Ascending aorta (tissue), 2 donors: ENCODE measurements at regions not wholly inside any gene's neighbourhood (a gene's known extent, or its start where the extent isn't known, plus 50 kb on each side); places are given as distances from the start of the nearest gene placed in this dataset.

Experiments
- DNase-seq, 2 donors: peaks; one replicate each; pipeline ENCODE4 v3.0.0-alpha.2; 2019; ENCODE audit warnings: low spot score in 2 of 2
- H3K27ac ChIP-seq, 2 donors: fragments of 200-600 bp; sonication (generic); one replicate each; pipeline ENCODE4 v1.5.1; 2016 to 2017; ENCODE audit warnings: mild to moderate bottlenecking in 1 of 2
- H3K27me3 ChIP-seq: fragments of 200-600 bp; sonication (generic); one replicate; pipeline ENCODE4 v1.5.1; 2017
- H3K36me3 ChIP-seq, 2 donors: fragments of 200-600 bp; sonication (generic); one replicate each; pipeline ENCODE4 v1.5.1; 2016
- H3K4me1 ChIP-seq, 2 donors: fragments of 200-600 bp; sonication (generic); one replicate each; pipeline ENCODE4 v1.5.1; 2016 to 2017; ENCODE audit warnings: mild to moderate bottlenecking in 1 of 2
- H3K4me3 ChIP-seq, 2 donors: fragments of 200-600 bp; sonication (generic); one replicate each; pipeline ENCODE4 v1.5.1; 2016 to 2017; ENCODE audit warnings: mild to moderate bottlenecking in 1 of 2
- H3K9me3 ChIP-seq, 2 donors: fragments of 200-600 bp; sonication (generic); one replicate each; pipeline ENCODE4 v1.5.1; 2016
- intact Hi-C: fragments of 100-400 bp; cut with DNase I; formaldehyde crosslinking; loops from one replicate; pipeline ENCODE4 v1.15.1; 2023
- TF ChIP-seq, protein P1 (sequence below), 3 experiments: fragments of 200-600 bp in 2 of 3; fragments of 450-650 bp in 1 of 3; sonication (generic) in 2 of 3; IDR thresholded peaks; one replicate each; pipeline ENCODE4 v1.5.1; 2016 to 2019; ENCODE audit warnings: antibody characterized with exemption in 3 of 3, mild to moderate bottlenecking in 1 of 3, moderate library complexity in 1 of 3

DNA sequence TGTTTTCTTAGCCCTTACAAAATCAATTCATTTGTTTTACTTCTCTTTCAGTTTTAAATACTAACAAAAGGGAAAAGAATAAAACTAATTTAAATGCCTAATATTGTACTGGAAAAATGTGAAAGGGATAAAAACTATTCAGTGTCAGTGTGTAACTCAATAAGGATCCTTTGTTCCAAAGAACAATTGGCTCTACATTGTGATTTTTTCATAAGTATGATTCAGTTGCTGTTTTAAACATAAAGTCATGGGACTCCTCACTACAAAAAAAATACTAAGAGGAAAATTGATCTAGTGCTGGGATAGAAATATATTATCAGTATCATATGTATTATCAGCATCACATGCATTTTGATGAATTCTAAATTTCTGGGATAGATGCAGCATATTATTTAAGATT is 199.4 kb upstream of the TRAM1L1 start:
- Histone ChIP-seq H3K9me3 (no peaks in the 10 kb centered on the region), H3K27me3 (no peaks in the 10 kb centered on the region), H3K4me1 (no peaks in the 10 kb centered on the region), H3K4me3 (no peak overlapping the region), H3K27ac (no peak overlapping the region), H3K36me3 (no peaks in the 10 kb centered on the region)
- TF ChIP-seq, protein P1, sequence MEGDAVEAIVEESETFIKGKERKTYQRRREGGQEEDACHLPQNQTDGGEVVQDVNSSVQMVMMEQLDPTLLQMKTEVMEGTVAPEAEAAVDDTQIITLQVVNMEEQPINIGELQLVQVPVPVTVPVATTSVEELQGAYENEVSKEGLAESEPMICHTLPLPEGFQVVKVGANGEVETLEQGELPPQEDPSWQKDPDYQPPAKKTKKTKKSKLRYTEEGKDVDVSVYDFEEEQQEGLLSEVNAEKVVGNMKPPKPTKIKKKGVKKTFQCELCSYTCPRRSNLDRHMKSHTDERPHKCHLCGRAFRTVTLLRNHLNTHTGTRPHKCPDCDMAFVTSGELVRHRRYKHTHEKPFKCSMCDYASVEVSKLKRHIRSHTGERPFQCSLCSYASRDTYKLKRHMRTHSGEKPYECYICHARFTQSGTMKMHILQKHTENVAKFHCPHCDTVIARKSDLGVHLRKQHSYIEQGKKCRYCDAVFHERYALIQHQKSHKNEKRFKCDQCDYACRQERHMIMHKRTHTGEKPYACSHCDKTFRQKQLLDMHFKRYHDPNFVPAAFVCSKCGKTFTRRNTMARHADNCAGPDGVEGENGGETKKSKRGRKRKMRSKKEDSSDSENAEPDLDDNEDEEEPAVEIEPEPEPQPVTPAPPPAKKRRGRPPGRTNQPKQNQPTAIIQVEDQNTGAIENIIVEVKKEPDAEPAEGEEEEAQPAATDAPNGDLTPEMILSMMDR (IDR thresholded peaks at IDR 0.05), result no peak
- intact Hi-C loops, result no loop called here
- DNase-seq, result no peak

DNA sequence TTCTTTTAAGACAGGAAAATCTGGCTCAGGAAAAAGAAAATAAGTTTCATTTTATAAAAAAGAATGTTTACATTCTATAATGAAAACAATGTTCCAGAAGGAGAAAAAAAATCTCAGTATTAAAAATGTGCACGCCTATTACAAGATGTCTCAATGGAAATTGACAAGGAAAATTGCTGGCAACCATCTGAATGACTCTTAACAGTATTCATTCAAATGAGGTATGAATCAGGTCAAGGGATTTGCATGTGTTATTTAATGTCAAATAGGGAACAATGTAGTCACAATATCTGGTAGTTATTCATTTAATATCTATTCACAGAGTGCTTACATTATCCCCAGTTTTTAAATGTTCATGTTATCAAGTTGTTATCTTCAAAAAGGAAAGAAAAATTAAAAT is 208.4 kb upstream of the TRAM1L1 start:
- Histone ChIP-seq H3K4me1 (no peaks in the 10 kb centered on the region), H3K27ac (no peak overlapping the region), H3K4me3 (no peak overlapping the region), H3K27me3 (no peaks in the 10 kb centered on the region), H3K36me3 (no peaks in the 10 kb centered on the region), H3K9me3 (no peaks in the 10 kb centered on the region)
- TF ChIP-seq, protein P1 (IDR thresholded peaks at IDR 0.05), result no peak
- intact Hi-C loops, result no loop called here
- no peak for DNase-seq

DNA sequence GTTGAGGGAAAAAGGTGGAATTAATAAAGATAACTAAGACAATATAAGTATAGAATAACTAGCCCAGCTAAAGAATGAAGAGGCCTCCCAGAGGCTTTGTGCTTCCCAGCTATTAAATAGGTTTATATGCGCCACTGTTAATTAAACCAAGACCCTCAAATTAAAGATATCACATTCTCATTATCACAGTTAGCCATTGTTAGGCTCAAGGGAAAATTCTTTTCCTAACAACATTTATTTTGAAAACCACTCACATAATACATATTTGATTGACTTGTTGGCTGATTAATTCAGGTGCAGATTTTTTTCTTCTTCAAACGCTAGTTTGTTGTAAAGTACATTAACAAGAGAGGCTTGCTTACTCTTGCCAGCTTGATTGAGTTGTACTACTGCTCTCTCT is 216.8 kb upstream of the TRAM1L1 start:
- TF ChIP-seq, protein P1 (IDR thresholded peaks at IDR 0.05), result no peak
- no peak for DNase-seq
- H3K36me3 ChIP-seq, result no peaks in the 10 kb centered on the region
- H3K4me3 ChIP-seq, result no peak overlapping the region
- no peaks in the 10 kb centered on the region for H3K27me3 ChIP-seq
- no peaks in the 10 kb centered on the region for H3K4me1 ChIP-seq
- no peak overlapping the region for H3K27ac ChIP-seq
- peaks cover 0 to 1% of the 10 kb centered on the region in 2 donors for H3K9me3 ChIP-seq
- intact Hi-C loops, result no loop called here

DNA sequence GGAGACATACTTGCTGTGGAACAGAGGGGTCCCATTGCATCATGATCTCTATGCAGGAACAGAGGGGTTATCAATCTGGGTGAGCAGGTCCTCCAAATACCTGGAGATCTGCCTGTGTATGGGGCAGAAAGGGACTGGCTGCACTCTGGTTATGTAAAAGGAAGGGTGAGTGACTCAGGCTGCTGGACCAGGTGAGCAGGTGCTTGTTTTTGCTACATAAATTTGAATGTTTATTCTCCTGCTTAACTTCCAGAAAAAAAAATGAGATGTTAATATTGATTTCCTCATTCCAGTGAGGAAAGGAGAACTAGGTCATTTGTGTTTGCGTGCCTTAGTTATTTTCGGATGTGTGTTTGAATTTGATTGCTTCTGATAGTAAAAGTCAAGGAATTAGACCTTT is 225.8 kb upstream of the TRAM1L1 start:
- Histone ChIP-seq H3K4me1 (no peaks in the 10 kb centered on the region), H3K27me3 (no peaks in the 10 kb centered on the region), H3K4me3 (no peak overlapping the region), H3K9me3 (peaks cover 0 to 4% of the 10 kb centered on the region in 2 donors), H3K27ac (no peak overlapping the region), H3K36me3 (no peaks in the 10 kb centered on the region)
- TF ChIP-seq, protein P1 (IDR thresholded peaks at IDR 0.05), result no peak
- DNase-seq, result no peak
- intact Hi-C loops, result no loop called here

DNA sequence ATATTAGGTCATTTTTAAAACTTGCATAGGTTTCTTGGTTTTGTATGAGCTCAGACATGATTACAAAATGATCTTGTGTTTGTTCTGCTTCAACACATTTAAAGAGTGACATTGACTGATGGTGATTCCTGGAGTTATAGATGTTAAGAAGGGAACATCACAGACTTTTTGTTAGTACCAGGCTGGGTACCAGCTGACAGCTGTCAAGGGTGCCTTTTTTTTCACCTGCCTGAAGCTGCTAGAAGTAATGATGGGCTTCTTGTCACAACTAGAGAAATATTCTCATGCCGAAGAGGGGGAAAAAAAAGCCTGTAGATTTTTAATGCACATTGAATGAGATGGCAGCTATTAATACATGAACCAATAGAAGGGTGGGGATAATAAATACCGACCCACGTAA is 226.6 kb upstream of the TRAM1L1 start:
- Histone ChIP-seq H3K4me3 (no peak overlapping the region), H3K27ac (no peak overlapping the region), H3K4me1 (no peaks in the 10 kb centered on the region), H3K27me3 (no peaks in the 10 kb centered on the region), H3K9me3 (peaks cover 0 to 4% of the 10 kb centered on the region in 2 donors), H3K36me3 (no peaks in the 10 kb centered on the region)
- TF ChIP-seq, protein P1 (IDR thresholded peaks at IDR 0.05), result no peak
- no peak for DNase-seq
- intact Hi-C loops, result no loop called here

GRCh38 chr4:117324851-117325491 is 239.6 kb upstream of the TRAM1L1 start:
- intact Hi-C loops, result no loop called here
- Histone ChIP-seq H3K4me3 (no peak overlapping the region), H3K27me3 (no peaks in the 10 kb centered on the region), H3K4me1 (no peaks in the 10 kb centered on the region), H3K27ac (no peak overlapping the region), H3K9me3 (no peaks in the 10 kb centered on the region), H3K36me3 (no peaks in the 10 kb centered on the region)
- TF ChIP-seq, protein P1 (IDR thresholded peaks at IDR 0.05), result no peak
- DNase-seq, result no peak
